H9 (cell line): ENCODE measurements at regions not wholly inside any gene's neighbourhood (a gene's known extent, or its start where the extent isn't known, plus 50 kb on each side); places are given as distances from the start of the nearest gene placed in this dataset.

ENCODE experiments used
- DNase-seq: peaks from one replicate; pipeline ENCODE4 v3.0.0-alpha.2; 2017
- H2AFZ ChIP-seq: one replicate; pipeline ENCODE4 v1.6.1; 2013; ENCODE audit warnings: mild to moderate bottlenecking, low read length, control low read depth, moderate library complexity
- H2AK5ac ChIP-seq: 2 replicates; pipeline ENCODE4 v1.6.1; 2013; ENCODE audit warnings: low read length, control low read depth, mixed read lengths; ENCODE audit not compliant: insufficient read length
- H2BK120ac ChIP-seq: one replicate; pipeline ENCODE4 v1.6.1; 2013; ENCODE audit warnings: low read depth, mild to moderate bottlenecking, low read length, control low read depth, inconsistent platforms; ENCODE audit not compliant: poor library complexity, severe bottlenecking
- H2BK12ac ChIP-seq: 2 replicates; pipeline ENCODE4 v1.6.1; 2013; ENCODE audit warnings: low read length, control low read depth, mixed read lengths, low read depth; ENCODE audit not compliant: insufficient read length
- H2BK15ac ChIP-seq: 2 replicates; pipeline ENCODE4 v1.6.1; 2013; ENCODE audit warnings: low read depth, low read length, control low read depth
- H2BK20ac ChIP-seq: one replicate; pipeline ENCODE4 v1.6.1; 2013; ENCODE audit warnings: low read depth, mild to moderate bottlenecking, low read length, control low read depth, inconsistent platforms; ENCODE audit not compliant: poor library complexity, severe bottlenecking
- H2BK5ac ChIP-seq: 2 replicates; pipeline ENCODE4 v1.6.1; 2013; ENCODE audit warnings: low read length, control low read depth, mixed read lengths; ENCODE audit not compliant: insufficient read length
- H3K14ac ChIP-seq: 2 replicates; pipeline ENCODE4 v1.6.1; 2013; ENCODE audit warnings: low read length, control low read depth; ENCODE audit not compliant: insufficient read depth
- H3K18ac ChIP-seq: 2 replicates; pipeline ENCODE4 v1.6.1; 2013; ENCODE audit warnings: low read depth, mild to moderate bottlenecking, mixed read lengths, low read length, control low read depth; ENCODE audit not compliant: insufficient read length
- H3K23ac ChIP-seq: 2 replicates; pipeline ENCODE4 v1.6.1; 2013; ENCODE audit warnings: low read length, control low read depth, mixed read lengths, low read depth; ENCODE audit not compliant: insufficient read length
- H3K23me2 ChIP-seq: 2 replicates; pipeline ENCODE4 v1.6.1; 2013; ENCODE audit warnings: low read depth, mild to moderate bottlenecking, mixed read lengths, low read length, control low read depth; ENCODE audit not compliant: insufficient read length, poor library complexity, severe bottlenecking
- H3K27ac ChIP-seq: 2 replicates; pipeline ENCODE4 v1.5.1; 2013; ENCODE audit warnings: low read length, control low read depth, mixed read lengths, low read depth; ENCODE audit not compliant: insufficient read length
- H3K27me3 ChIP-seq: 2 replicates; pipeline ENCODE4 v1.6.1; 2013; ENCODE audit warnings: low read length, control low read depth, inconsistent platforms; ENCODE audit not compliant: insufficient read depth
- H3K4ac ChIP-seq: 2 replicates; pipeline ENCODE4 v1.6.1; 2013; ENCODE audit warnings: low read depth, mild to moderate bottlenecking, control low read depth, inconsistent platforms, low read length, moderate library complexity
- H3K4me1 ChIP-seq: 2 replicates; pipeline ENCODE4 v1.6.1; 2013; ENCODE audit warnings: low read length, control low read depth, inconsistent platforms; ENCODE audit not compliant: insufficient read depth
- H3K4me2 ChIP-seq: 2 replicates; pipeline ENCODE4 v1.6.1; 2013; ENCODE audit warnings: low read length, control low read depth, mixed read lengths; ENCODE audit not compliant: insufficient read length, insufficient read depth
- H3K56ac ChIP-seq: 2 replicates; pipeline ENCODE4 v1.6.1; 2013; ENCODE audit warnings: low read depth, mild to moderate bottlenecking, mixed read lengths, low read length, control low read depth; ENCODE audit not compliant: insufficient read length
- H3K79me1 ChIP-seq: 2 replicates; pipeline ENCODE4 v1.6.1; 2013; ENCODE audit warnings: low read depth, mild to moderate bottlenecking, moderate library complexity, low read length, control low read depth, inconsistent platforms; ENCODE audit not compliant: insufficient read depth, poor library complexity, severe bottlenecking
- H3K79me2 ChIP-seq: 2 replicates; pipeline ENCODE4 v1.6.1; 2013; ENCODE audit warnings: low read length, control low read depth, inconsistent platforms; ENCODE audit not compliant: insufficient read depth
- H3K9ac ChIP-seq: 2 replicates; pipeline ENCODE4 v1.6.1; 2013; ENCODE audit warnings: low read length, control low read depth, mixed read lengths; ENCODE audit not compliant: insufficient read length; ENCODE audit errors: extremely low read depth
- H3K9me3 ChIP-seq: one replicate; pipeline ENCODE4 v1.6.1; 2013; ENCODE audit warnings: low read depth, low read length, inconsistent platforms; ENCODE audit not compliant: control insufficient read depth
- H3T11ph ChIP-seq: one replicate; pipeline ENCODE4 v1.6.1; 2013; ENCODE audit warnings: mild to moderate bottlenecking, low read length, control low read depth, inconsistent platforms
- H4K20me1 ChIP-seq: one replicate; pipeline ENCODE4 v1.6.1; 2013; ENCODE audit not compliant: control insufficient read depth, insufficient read length, insufficient read depth
- H4K5ac ChIP-seq: 2 replicates; pipeline ENCODE4 v1.6.1; 2013; ENCODE audit warnings: low read depth, mild to moderate bottlenecking, mixed read lengths, low read length, control low read depth; ENCODE audit not compliant: insufficient read length
- H4K8ac ChIP-seq: replicated peaks from 2 replicates; pipeline ENCODE4 v1.6.1; 2013; ENCODE audit warnings: low read length, control low read depth, mixed read lengths, low read depth; ENCODE audit not compliant: insufficient read length
- H4K91ac ChIP-seq: 2 replicates; pipeline ENCODE4 v1.6.1; 2013; ENCODE audit warnings: low read depth, mild to moderate bottlenecking, moderate library complexity, mixed read lengths, low read length, control low read depth; ENCODE audit not compliant: insufficient read length
- H3K27ac Mint-ChIP-seq, 3 experiments: 2 replicates in 2 of 3; 3 replicates in 1 of 3; pipeline ENCODE4 v1.8.0; 2020 to 2021; ENCODE audit warnings: mixed read lengths in 3 of 3, mild to moderate bottlenecking in 1 of 3, moderate library complexity in 1 of 3
- H3K27me3 Mint-ChIP-seq: 2 replicates; pipeline ENCODE4 v1.8.0; 2021; ENCODE audit warnings: low read depth, mild to moderate bottlenecking, moderate library complexity, mixed read lengths
- H3K36me3 Mint-ChIP-seq, 3 experiments: 2 replicates in 2 of 3; 3 replicates in 1 of 3; pipeline ENCODE4 v1.8.0; 2020 to 2021; ENCODE audit warnings: low read depth in 3 of 3, mixed read lengths in 3 of 3; ENCODE audit not compliant: insufficient read depth in 1 of 3
- H3K4me1 Mint-ChIP-seq, 2 experiments: 2 replicates each; pipeline ENCODE4 v1.8.0; 2020; ENCODE audit warnings: mixed read lengths in 2 of 2
- H3K4me3 Mint-ChIP-seq, 2 experiments: 2 replicates in 1 of 2; 3 replicates in 1 of 2; pipeline ENCODE4 v1.8.0; 2020 to 2021; ENCODE audit warnings: mild to moderate bottlenecking in 2 of 2, mixed read lengths in 2 of 2, moderate library complexity in 1 of 2
- H3K9me3 Mint-ChIP-seq, 2 experiments: 2 replicates in 1 of 2; 3 replicates in 1 of 2; pipeline ENCODE4 v1.8.0; 2020; ENCODE audit warnings: mild to moderate bottlenecking in 2 of 2, mixed read lengths in 2 of 2, moderate library complexity in 1 of 2
- TF ChIP-seq, protein P1 (sequence below): fragments of 200-600 bp; sonication (generic); conservative IDR thresholded peaks from 3 replicates; pipeline ENCODE4 v1.8.0; 2021; ENCODE audit warnings: antibody characterized with exemption, mild to moderate bottlenecking

DNA sequence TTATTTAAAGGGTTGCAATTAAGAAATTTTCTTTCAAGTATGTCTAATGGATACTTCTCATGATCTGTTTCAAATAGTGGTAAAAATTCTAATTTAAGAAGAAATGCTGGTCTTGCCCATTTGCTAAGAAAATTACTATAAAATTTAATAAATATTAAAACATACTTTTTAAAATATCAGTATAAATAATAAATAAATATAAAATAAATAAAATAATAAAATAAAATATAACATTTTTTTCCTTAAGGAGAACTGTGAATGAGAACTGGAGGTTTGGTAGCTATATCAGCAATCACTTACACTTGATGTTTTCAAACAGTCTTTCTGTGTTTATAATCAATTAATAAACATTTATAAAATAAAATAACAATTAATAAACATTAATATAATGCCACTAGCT is 266.1 kb downstream of the HGF start:
- Histone ChIP-seq H3K4me1 (no peaks in the 10 kb centered on the region), H3K27ac (no peak overlapping the region), H3K9ac (no peak overlapping the region), H4K91ac (no peak overlapping the region), H3K18ac (no peak overlapping the region), H4K20me1 (no peaks in the 10 kb centered on the region), H2BK120ac (no peak overlapping the region), H3K23ac (no peak overlapping the region), H3K79me1 (no peaks in the 10 kb centered on the region), H3K79me2 (no peaks in the 10 kb centered on the region), H3K23me2 (no peaks in the 10 kb centered on the region), H3K27me3 (no peaks in the 10 kb centered on the region), H2BK15ac (no peak overlapping the region), H3K9me3 (no peaks in the 10 kb centered on the region), H4K5ac (no peak overlapping the region), H2BK12ac (no peak overlapping the region), H3K4me2 (no peak overlapping the region), H2AFZ (no peak overlapping the region), H2BK20ac (no peak overlapping the region), H3K4ac (no peak overlapping the region), H3T11ph (no peak overlapping the region), H3K56ac (no peak overlapping the region), H3K14ac (no peak overlapping the region), H4K8ac (no peak overlapping the region), H2BK5ac (no peak overlapping the region), H2AK5ac (no peak overlapping the region)
- TF ChIP-seq, protein P1, sequence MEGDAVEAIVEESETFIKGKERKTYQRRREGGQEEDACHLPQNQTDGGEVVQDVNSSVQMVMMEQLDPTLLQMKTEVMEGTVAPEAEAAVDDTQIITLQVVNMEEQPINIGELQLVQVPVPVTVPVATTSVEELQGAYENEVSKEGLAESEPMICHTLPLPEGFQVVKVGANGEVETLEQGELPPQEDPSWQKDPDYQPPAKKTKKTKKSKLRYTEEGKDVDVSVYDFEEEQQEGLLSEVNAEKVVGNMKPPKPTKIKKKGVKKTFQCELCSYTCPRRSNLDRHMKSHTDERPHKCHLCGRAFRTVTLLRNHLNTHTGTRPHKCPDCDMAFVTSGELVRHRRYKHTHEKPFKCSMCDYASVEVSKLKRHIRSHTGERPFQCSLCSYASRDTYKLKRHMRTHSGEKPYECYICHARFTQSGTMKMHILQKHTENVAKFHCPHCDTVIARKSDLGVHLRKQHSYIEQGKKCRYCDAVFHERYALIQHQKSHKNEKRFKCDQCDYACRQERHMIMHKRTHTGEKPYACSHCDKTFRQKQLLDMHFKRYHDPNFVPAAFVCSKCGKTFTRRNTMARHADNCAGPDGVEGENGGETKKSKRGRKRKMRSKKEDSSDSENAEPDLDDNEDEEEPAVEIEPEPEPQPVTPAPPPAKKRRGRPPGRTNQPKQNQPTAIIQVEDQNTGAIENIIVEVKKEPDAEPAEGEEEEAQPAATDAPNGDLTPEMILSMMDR: no peak
- Mint-ChIP-seq H3K27ac (no peak overlapping the region), H3K27me3 (no peaks in the 10 kb centered on the region), H3K4me1 (peaks cover 7 to 12% of the 10 kb centered on the region in 2 experiments), H3K9me3 (no peaks in the 10 kb centered on the region), H3K4me3 (no peak overlapping the region), H3K36me3 (no peaks in the 10 kb centered on the region)
- no peak for DNase-seq
